Neural progenitor cell (in vitro differentiated cells): ENCODE measurements at regions not wholly inside any gene's neighbourhood (a gene's known extent, or its start where the extent isn't known, plus 50 kb on each side); places are given as distances from the start of the nearest gene placed in this dataset.

Source experiments
- DNase-seq: peaks from one replicate; pipeline ENCODE4 v3.0.0-alpha.2; 2016; ENCODE audit warnings: low spot score
- H2AFZ ChIP-seq: fragments of 200-600 bp; sonication (generic); replicated peaks from 2 replicates; pipeline ENCODE4 v1.6.1; 2016; ENCODE audit warnings: antibody characterized with exemption
- H3F3A ChIP-seq: fragments of 200-600 bp; sonication (generic); 2 replicates; pipeline ENCODE4 v1.6.1; 2016; ENCODE audit warnings: antibody characterized with exemption, low read depth
- H3K27ac ChIP-seq: fragments of 200-600 bp; sonication (generic); 2 replicates; pipeline ENCODE4 v1.5.1; 2016; ENCODE audit warnings: mild to moderate bottlenecking
- H3K27me3 ChIP-seq: fragments of 200-600 bp; sonication (generic); 2 replicates; pipeline ENCODE4 v1.6.1; 2016; ENCODE audit warnings: mild to moderate bottlenecking, moderate library complexity
- H3K36me3 ChIP-seq: fragments of 200-600 bp; sonication (generic); 2 replicates; pipeline ENCODE4 v1.5.1; 2016
- H3K4me1 ChIP-seq: fragments of 200-600 bp; sonication (generic); 2 replicates; pipeline ENCODE4 v1.6.1; 2016; ENCODE audit warnings: mixed run types
- H3K4me2 ChIP-seq: fragments of 200-600 bp; sonication (generic); 2 replicates; pipeline ENCODE4 v1.6.1; 2016
- H3K4me3 ChIP-seq: fragments of 200-600 bp; sonication (generic); 2 replicates; pipeline ENCODE4 v1.5.1; 2016
- H3K79me2 ChIP-seq: fragments of 200-600 bp; sonication (generic); 2 replicates; pipeline ENCODE4 v1.6.1; 2016; ENCODE audit warnings: low read depth
- H3K9ac ChIP-seq: fragments of 200-600 bp; sonication (generic); 2 replicates; pipeline ENCODE4 v1.6.1; 2016
- H3K9me3 ChIP-seq: fragments of 200-600 bp; sonication (generic); 2 replicates; pipeline ENCODE4 v1.5.1; 2016; ENCODE audit warnings: low read depth
- H4K20me1 ChIP-seq: fragments of 200-600 bp; sonication (generic); 2 replicates; pipeline ENCODE4 v1.6.1; 2016; ENCODE audit warnings: low read depth
- H3K27ac Mint-ChIP-seq: 3 replicates; pipeline ENCODE4 v1.8.0; 2021; ENCODE audit warnings: mixed read lengths
- H3K27me3 Mint-ChIP-seq: 2 replicates; pipeline ENCODE4 v1.8.0; 2022; ENCODE audit warnings: low read depth, mild to moderate bottlenecking, inconsistent platforms, moderate library complexity, mixed read lengths; ENCODE audit not compliant: insufficient read depth
- H3K36me3 Mint-ChIP-seq: 3 replicates; pipeline ENCODE4 v1.8.0; 2021; ENCODE audit warnings: mixed read lengths
- H3K4me1 Mint-ChIP-seq: 3 replicates; pipeline ENCODE4 v1.8.0; 2021; ENCODE audit warnings: mixed read lengths
- H3K4me3 Mint-ChIP-seq: 3 replicates; pipeline ENCODE4 v1.8.0; 2021; ENCODE audit warnings: mild to moderate bottlenecking, moderate library complexity, mixed read lengths
- H3K9me3 Mint-ChIP-seq: 3 replicates; pipeline ENCODE4 v1.8.0; 2020; ENCODE audit warnings: mixed read lengths
- CTCF ChIP-seq: fragments of 200-600 bp; sonication (generic); IDR thresholded peaks from 2 replicates; pipeline ENCODE4 v1.5.1; 2017; ENCODE audit warnings: antibody characterized with exemption, mild to moderate bottlenecking
- EZH2 ChIP-seq: fragments of 200-600 bp; sonication (generic); IDR thresholded peaks from 2 replicates; pipeline ENCODE4 v1.6.1; 2017; ENCODE audit warnings: antibody characterized with exemption, mild to moderate bottlenecking, moderate library complexity
- EZH2phosphoT487 ChIP-seq: fragments of 200-600 bp; sonication (generic); IDR thresholded peaks from 2 replicates; pipeline ENCODE4 v1.6.1; 2017; ENCODE audit warnings: antibody characterized with exemption

GRCh38 chr1:188277771-188278170 is 1449.0 kb downstream of the PLA2G4A start:
- no peaks in the 10 kb centered on the region for H3K27me3 ChIP-seq
- H3K4me3 ChIP-seq: no peak overlapping the region
- TF ChIP-seq EZH2: no peak
- peaks cover 3% of the 10 kb centered on the region for H3K4me1 Mint-ChIP-seq
- H3K36me3 Mint-ChIP-seq: no peaks in the 10 kb centered on the region
- no peak overlapping the region for H2AFZ ChIP-seq
- no peak for DNase-seq
- no peak overlapping the region for H3K27ac Mint-ChIP-seq
- no peaks in the 10 kb centered on the region for H4K20me1 ChIP-seq
- H3K9me3 ChIP-seq: no peaks in the 10 kb centered on the region
- H3F3A ChIP-seq: no peaks in the 10 kb centered on the region
- H3K4me3 Mint-ChIP-seq: no peak overlapping the region
- no peaks in the 10 kb centered on the region for H3K9me3 Mint-ChIP-seq
- H3K36me3 ChIP-seq: no peaks in the 10 kb centered on the region
- H3K79me2 ChIP-seq: no peaks in the 10 kb centered on the region
- H3K4me2 ChIP-seq: no peak overlapping the region
- H3K27ac ChIP-seq: no peak overlapping the region
- H3K4me1 ChIP-seq: no peaks in the 10 kb centered on the region
- no peaks in the 10 kb centered on the region for H3K27me3 Mint-ChIP-seq
- H3K9ac ChIP-seq: no peak overlapping the region

DNA sequence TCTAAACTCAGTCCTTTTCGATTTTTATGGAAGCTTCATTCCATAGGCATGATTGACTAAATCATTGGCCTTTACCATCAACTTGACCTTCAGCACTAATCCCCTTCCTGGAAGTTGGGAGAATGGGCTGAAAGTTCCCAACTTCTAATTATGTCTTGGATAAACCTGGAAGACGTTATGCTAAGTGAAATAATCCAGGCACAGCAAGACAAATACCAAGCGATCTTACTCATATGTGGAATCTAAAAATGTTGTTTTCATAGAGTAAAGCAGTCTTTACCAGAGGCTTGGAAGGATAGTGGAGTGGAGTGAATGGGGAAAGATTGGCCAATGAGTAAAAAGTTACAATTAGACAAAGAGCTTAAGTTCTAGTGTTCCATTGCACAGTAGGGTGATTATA is 1453.2 kb downstream of the PLA2G4A start:
- TF ChIP-seq CTCF (no peak), EZH2 (no peak), EZH2phosphoT487 (no peak)

GRCh38 chr1:188295157-188295556 is 1466.4 kb downstream of the PLA2G4A start:
- peak; percentile 13 for DNase-seq
- H3K4me1 ChIP-seq: no peaks in the 10 kb centered on the region

More for the DNA sequence above, 1453.2 kb downstream of the PLA2G4A start:
- Histone ChIP-seq H3K9ac (no peak overlapping the region), H3K4me2 (no peak overlapping the region), H3K4me1 (no peaks in the 10 kb centered on the region), H3F3A (no peaks in the 10 kb centered on the region), H3K27ac (no peak overlapping the region), H3K79me2 (no peaks in the 10 kb centered on the region), H3K9me3 (no peaks in the 10 kb centered on the region), H3K27me3 (no peaks in the 10 kb centered on the region), H2AFZ (no peak overlapping the region), H3K36me3 (no peaks in the 10 kb centered on the region), H3K4me3 (no peak overlapping the region), H4K20me1 (no peaks in the 10 kb centered on the region)
- DNase-seq: no peak
- H3K36me3 Mint-ChIP-seq: no peaks in the 10 kb centered on the region
- no peak overlapping the region for H3K27ac Mint-ChIP-seq
- no peaks in the 10 kb centered on the region for H3K9me3 Mint-ChIP-seq
- no peaks in the 10 kb centered on the region for H3K27me3 Mint-ChIP-seq
- no peak overlapping the region for H3K4me3 Mint-ChIP-seq
- peaks cover 3% of the 10 kb centered on the region for H3K4me1 Mint-ChIP-seq

GRCh38 chr1:188302746-188303145 is 1474.0 kb downstream of the PLA2G4A start:
- H3K4me1 ChIP-seq: no peaks in the 10 kb centered on the region
- H4K20me1 ChIP-seq: no peaks in the 10 kb centered on the region
- H3K9ac ChIP-seq: no peak overlapping the region
- H3K27me3 ChIP-seq: no peaks in the 10 kb centered on the region
- no peak overlapping the region for H3K27ac ChIP-seq
- Mint-ChIP-seq H3K4me3 (no peak overlapping the region), H3K27me3 (no peaks in the 10 kb centered on the region), H3K36me3 (no peaks in the 10 kb centered on the region), H3K9me3 (peaks cover 8% of the 10 kb centered on the region), H3K4me1 (no peaks in the 10 kb centered on the region), H3K27ac (no peak overlapping the region)
- no peak overlapping the region for H3K4me3 ChIP-seq
- no peak overlapping the region for H3K4me2 ChIP-seq
- no peaks in the 10 kb centered on the region for H3K9me3 ChIP-seq
- no peak for DNase-seq
- H3K79me2 ChIP-seq: no peaks in the 10 kb centered on the region
- H2AFZ ChIP-seq: no peak overlapping the region
- TF ChIP-seq CTCF (no peak), EZH2phosphoT487 (no peak), EZH2 (no peak)
- H3K36me3 ChIP-seq: no peaks in the 10 kb centered on the region
- no peaks in the 10 kb centered on the region for H3F3A ChIP-seq

More at GRCh38 chr1:188295157-188295556, 1466.4 kb downstream of the PLA2G4A start:
- H3K4me3 ChIP-seq: no peak overlapping the region
- H3K27ac ChIP-seq: no peak overlapping the region
- no peak overlapping the region for H3K4me3 Mint-ChIP-seq
- H3K27ac Mint-ChIP-seq: no peak overlapping the region
- no peak for TF ChIP-seq CTCF
- TF ChIP-seq EZH2phosphoT487: no peak
- no peak for TF ChIP-seq EZH2
- H3K36me3 ChIP-seq: no peaks in the 10 kb centered on the region
- no peaks in the 10 kb centered on the region for H3K79me2 ChIP-seq
- no peaks in the 10 kb centered on the region for H3K27me3 ChIP-seq
- no peaks in the 10 kb centered on the region for H3K27me3 Mint-ChIP-seq
- H3K36me3 Mint-ChIP-seq: no peaks in the 10 kb centered on the region
- H2AFZ ChIP-seq: no peak overlapping the region
- peaks cover 2% of the 10 kb centered on the region for H3K9me3 Mint-ChIP-seq
- peaks cover 4% of the 10 kb centered on the region for H3K4me1 Mint-ChIP-seq
- H3F3A ChIP-seq: no peaks in the 10 kb centered on the region
- H4K20me1 ChIP-seq: no peaks in the 10 kb centered on the region
- H3K4me2 ChIP-seq: no peak overlapping the region
- no peaks in the 10 kb centered on the region for H3K9me3 ChIP-seq
- H3K9ac ChIP-seq: no peak overlapping the region
